ENCODE measurements at regions not wholly inside any gene's neighbourhood (a gene's known extent, or its start where the extent isn't known, plus 50 kb on each side); places are given as distances from the start of the nearest gene placed in this dataset.

DNA sequence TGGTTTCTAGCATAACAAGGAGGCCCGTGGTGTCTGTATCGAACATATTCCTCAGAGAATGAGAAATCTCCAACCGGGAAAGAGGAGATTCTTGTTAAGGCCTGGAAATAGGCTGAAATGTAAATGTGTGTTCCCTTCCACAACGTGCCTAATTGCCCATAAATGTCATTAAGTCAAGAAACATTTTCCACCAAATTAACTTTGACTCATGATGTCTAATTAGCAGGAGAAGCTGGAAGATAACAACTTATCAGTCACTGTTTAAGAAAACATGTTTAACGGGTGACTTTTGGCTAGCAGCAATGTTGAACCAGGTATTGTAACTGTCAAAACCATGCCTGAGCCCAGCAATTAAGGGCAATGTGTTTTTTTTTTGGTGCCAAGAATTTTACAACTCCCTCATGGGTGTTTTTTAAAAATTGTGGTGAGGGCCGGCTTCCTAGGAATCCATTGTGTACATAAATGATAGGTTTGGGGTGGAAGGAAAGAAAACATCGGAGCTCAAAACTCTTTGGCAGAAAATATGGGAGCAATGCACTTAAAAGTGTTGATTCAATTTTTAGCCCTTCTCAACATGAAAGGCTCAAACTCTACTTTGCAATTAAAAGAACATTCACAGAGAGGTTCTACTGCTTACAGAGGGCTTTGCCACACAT, 67.0 kb downstream of the OLIG1 start:
- TF ChIP-seq POLR2A (IDR thresholded peaks at IDR 0.05; ENCODE audit: low read length) (no peak), GATA1 (IDR thresholded peaks at IDR 0.05; ENCODE audit: low read depth, low read length) (no peak)
